SW 1271 (cell line): ENCODE measurements at regions not wholly inside any gene's neighbourhood (a gene's known extent, or its start where the extent isn't known, plus 50 kb on each side); places are given as distances from the start of the nearest gene placed in this dataset.

Source experiments
- DNase-seq, 2 experiments: peaks; one replicate each; lab custom pipeline; 2025; lab: John Stamatoyannopoulos, UW

DNA sequence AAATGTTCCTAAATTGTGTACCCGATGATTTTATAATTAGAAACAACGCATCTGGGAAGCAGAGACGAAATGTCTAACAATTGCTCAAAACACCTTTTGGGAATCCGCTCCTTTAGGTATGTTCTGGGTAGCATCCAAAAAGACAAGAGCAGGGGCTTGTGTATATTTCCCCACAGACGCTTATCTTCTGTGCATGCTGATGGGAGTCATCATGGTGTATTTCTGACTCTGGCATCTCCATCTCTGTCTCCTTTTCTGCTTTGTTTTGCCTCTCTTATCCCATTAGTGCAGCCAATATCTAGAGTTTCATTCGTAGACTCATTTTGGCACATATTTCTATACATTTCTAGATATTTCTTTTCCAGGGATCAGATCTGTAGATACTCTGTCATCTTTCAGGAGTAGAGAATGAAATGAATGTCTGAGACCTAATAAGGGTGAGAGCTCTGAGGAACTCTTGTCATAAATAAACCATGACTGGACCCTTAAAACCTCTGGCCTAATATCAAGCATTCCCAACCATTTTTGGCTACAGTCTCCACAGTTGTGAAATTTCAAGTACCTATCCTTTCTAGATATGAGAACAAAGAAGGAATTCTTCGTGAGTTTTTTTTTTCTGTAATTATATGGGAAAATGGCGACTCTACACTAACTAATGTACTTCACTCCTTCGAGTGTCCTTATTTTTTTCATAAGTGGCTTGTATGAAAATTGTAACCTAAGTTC, 508.2 kb downstream of the ACTL7B start:
- DNase-seq: no peak

GRCh38 chr9:108345826-108346225, 510.0 kb downstream of the ACTL7B start:
- DNase-seq: no peak

GRCh38 chr9:108339251-108339650, 516.5 kb downstream of the ACTL7B start:
- no peak for DNase-seq

DNA sequence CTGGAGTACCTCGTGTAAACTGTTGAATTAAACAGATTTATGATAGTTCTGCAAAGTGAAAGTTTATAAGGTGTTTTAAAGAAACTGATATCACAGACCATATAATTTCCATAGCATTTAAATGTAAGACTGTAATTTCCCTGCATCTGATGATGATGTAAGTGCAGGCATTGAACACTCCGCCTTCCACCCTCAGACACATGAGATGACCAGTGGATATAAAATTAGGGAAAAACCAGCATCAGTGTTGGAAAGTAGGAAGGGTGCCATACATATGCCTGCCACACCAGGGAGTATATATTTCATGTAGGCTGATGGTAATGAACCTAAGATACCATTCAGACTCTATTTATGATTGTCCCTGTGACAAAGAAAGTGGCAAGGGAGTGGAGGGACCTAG, 519.2 kb downstream of the ACTL7B start:
- DNase-seq: no peak

DNA sequence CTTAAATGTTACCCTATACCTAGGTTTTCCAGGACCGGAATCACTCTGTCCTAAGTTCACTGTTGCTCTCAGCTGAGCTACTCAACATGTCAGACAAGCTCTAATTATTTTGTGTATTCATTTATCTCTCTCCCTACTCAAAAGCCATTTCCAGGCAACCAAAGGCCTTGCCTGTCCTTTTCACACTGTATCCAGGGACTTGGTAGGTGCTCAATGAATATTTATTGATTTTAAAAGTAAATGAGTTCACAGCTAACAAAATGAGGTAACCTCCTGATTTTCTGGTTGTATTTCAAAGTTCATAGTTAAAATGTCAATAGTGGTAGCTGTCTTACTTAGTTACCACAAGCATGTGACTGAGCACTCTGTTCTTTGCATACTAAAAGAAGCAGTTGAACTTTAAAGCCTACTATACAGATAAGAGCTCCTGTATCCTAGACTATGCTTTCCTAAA, 522.2 kb downstream of the ACTL7B start:
- DNase-seq: no peak

GRCh38 chr9:108331596-108331995, 524.2 kb downstream of the ACTL7B start:
- no peak for DNase-seq

GRCh38 chr9:108325406-108325805, 530.4 kb downstream of the ACTL7B start:
- no peak for DNase-seq

DNA sequence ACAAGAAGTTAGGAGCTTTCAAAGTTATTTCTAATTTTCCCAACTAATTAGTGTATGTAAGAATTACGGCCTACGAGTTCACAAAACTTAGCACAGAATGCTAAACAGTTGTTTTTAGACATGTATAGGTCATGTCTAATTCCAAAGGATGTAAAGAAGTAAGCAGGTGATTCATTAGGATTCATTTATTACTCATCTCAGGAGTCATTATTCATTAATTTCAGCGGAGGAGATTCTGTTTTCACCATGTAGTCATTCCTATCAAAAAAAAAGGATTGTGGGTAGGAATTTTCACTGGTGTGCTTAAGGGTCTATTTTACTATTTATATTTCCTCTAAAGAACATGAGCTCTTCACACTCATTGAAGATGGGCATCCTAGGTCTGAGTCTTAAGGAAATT, 532.2 kb downstream of the ACTL7B start:
- DNase-seq: no peak

DNA sequence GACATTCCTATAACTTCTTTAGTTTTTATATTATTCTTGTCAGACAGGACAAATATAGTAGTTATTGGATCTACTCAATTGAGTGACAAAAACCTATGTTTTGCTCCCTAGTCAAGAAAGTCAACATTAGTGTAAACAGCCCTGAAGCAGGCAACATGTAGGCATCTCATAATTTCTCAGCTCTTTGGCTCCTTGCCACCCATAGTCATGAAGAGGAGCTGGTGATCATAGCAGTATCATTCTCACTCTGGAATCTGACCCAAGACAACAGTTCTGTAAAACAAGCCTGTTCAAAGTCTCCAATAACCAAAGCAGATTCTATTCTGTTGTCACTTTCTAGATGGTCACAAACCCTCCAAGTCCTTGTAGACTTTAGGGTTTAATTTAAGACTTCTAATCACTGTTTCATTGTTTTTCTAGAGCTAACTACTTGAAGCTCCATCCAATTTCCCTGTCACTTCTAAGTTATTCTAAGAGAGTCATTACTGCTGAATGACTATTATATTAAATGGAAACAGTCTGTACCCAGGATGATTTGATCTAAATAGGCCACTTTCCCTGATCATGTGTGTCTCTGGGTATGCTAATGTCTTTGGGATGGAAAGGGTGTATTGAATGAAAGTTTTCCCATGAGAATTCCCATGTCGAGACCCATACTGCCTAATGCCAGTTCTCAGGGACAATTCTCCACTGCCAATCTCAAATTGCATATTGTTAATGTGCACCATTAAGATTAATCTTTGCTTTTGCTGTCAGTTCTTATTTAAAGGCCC, 533.3 kb downstream of the ACTL7B start:
- DNase-seq: no peak

- no peak for DNase-seq
Observed at GRCh38 chr9:108316630-108317029, 539.2 kb downstream of the ACTL7B start.

GRCh38 chr9:108316066-108316465, 539.7 kb downstream of the ACTL7B start:
- no peak for DNase-seq

DNA sequence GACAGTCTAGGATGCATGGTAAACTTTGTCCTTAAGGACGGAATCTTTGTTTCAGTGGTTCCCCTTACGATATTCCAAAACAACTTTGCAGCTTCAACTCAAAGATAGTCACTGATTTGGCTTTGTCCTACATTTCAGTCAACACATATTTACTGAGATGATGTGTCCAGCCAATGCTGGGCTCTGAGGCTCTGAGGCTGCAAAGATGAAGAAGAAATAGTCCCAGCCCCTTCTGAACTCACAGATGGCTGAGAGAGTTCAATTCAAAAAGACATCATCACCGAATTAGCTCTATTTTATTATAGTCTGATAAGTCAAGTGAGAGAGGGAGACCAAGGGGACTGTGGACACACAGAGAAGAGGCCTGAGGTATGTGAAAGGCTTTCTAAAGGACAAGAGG, 544.0 kb downstream of the ACTL7B start:
- no peak for DNase-seq

DNA sequence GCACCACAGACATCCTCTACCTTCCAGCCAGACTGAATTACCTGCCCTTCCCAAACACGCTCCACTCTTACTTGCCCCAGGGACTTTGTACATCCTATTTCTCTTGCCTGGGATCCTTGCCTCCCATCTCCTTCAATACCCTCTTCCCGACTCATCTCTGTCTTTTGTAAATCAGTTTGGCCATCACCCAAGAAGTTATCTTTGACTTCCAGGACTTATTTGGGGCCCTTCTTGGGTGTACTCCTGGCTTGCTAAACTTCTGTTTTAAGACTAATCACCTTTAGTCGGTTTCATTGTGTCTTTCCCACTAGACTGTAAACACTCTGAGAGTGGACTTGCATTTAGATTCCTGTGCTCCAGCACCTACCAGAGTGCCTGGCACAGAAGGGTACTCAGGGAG, 545.6 kb downstream of the ACTL7B start:
- no peak for DNase-seq

DNA sequence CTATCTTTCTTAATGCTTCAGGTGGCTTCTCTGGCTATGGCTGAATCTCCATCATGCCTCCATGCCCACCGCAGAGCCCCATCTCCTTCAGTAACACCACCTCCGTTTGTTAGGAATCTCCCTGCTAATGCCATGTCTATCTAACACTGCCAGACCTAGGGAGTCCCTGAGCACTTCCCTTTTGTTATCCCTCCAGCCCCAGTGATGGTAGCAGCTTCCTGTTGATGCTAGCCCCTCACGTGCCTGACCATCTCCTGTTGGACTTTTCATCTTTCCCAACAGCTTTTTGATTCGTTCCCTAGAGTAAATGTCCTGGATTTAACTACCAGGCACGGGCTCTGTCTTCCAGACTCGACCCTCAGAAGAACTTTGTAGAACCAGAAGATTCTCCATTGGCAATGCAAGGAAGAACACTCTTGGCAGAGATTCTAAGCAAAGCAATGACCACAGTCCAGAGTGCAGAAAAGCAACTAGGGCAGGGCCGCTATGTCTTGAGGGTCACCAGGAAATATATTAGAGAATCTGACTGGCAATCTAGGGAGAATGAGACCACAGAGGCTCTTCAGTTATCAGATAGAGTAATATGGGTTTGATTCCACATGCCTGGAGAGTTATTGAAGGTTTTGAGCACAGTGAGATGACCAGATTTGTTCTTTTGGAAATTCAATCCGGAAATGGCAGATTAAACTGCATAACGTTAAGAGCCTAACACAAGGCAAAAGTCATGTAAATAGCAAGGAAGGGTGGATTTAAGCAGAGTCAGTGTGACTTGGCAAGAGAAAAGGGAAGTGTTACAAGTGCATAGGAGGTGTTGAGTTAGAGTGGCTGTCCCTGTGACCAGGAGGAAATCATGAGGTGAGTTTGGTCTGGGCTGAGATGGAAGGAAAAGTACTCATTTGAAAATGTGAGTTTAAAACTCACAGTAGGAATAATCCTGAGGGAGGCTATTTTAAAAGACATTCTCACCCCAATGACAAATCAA, 555.2 kb downstream of the ACTL7B start:
- DNase-seq: no peak

GRCh38 chr9:108297073-108297472, 558.7 kb downstream of the ACTL7B start:
- DNase-seq: no peak

- peak in 1 of 2 experiments; percentile 20 for DNase-seq
Observed at GRCh38 chr9:108296056-108296455, 559.7 kb downstream of the ACTL7B start.

DNA sequence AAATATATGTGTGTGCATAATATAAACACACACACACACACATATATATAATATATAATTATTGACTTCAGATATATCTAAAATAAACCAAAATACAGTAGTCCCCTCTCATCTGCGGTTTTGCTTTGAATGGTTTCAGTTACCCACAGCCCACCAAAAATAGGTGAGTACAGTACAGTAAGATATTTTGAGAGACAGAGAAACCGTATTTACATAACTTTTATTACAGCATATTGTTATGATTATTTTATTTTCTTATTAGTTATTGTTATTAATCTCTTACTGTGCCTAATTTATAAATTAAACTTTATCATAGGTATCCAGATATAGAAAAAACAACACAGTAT, 564.2 kb downstream of the ACTL7B start:
- no peak for DNase-seq

DNA sequence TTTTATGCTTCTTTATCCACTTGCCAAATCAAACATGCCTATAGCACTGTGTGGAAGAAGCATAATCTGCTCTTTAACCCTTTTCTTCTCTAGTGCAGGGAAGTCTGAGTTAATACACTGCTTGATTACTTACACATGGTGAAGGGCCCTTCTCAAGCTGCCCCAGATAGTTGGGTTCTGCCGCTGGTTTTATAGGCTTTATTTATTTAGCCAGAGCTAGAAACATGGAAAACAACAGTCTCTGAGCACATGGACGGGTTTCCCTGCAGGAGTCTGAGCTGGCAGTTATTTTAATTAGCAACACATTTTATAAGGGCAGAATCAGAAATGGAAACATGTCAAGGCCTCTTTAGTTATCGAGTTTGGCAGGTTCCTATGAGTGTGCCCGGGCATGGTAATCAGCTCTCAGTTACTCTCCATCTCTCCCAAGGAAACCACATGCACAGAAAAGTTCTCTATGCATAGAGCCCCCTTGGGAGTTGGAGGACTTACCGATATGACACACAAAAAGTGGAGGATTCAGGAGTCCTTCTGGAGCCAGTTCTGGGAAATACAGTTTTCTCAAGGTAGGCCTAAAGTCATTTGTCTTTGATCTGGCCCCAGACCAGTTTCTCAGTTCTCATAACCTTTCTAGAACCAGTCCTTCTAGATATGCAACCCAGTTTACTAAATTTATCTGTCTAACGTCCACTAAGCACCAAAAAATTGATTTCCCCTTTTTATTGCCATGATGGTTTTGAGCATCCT, 564.8 kb downstream of the ACTL7B start:
- DNase-seq: no peak

DNA sequence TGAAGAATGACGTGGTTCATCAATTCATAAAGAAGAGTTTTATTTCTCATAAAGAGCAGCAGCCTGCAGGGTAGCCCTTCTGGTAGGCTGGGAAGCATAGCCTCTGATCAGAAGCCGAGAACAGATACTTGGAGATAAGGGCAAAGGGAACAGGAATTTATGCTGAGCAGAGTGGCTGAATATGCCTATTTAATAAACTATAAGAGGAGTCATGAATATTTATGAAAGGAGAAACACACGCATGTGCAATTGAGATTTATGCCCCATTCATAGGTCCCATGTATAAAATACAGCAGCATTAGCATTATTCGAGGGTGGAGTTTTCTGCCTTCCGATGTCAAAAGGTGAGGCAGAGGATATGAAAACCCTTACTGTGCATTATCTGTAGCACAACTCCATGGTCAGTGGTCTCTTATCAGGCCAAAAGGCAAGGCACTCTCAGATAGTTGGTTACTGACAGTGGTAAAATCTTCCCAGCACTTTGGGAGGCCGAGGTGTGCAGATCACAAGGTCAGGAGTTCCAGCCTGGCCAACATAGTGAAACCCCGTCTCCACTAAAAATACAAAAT, 569.1 kb downstream of the ACTL7B start:
- no peak for DNase-seq

DNA sequence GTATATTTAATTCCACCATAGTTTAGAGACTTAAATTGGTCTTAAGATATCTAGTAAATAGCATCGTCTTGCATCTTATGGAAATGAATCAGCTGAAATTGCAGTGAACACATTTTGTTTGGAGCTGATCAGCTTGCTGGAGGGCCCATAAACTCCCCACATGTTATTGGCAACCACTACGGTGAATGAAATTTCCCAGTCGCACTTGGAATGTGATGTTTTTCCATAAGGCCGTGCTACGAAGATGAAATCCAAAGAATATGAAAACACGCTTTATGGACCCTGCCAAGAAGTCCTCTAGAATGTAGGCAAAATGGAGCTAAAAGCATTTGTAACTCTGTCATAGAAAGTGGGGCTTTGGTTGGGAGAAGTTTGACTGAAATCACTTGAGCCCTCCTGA, 572.1 kb downstream of the ACTL7B start:
- DNase-seq: no peak

- no peak for DNase-seq
Observed at GRCh38 chr9:108282872-108283271, 572.9 kb downstream of the ACTL7B start.
